ENCODE measurements at regions not wholly inside any gene's neighbourhood (a gene's known extent, or its start where the extent isn't known, plus 50 kb on each side); places are given as distances from the start of the nearest gene placed in this dataset.
A peak's percentile ranks its signal among the peaks of the same experiment; 100 is the strongest.

DNA sequence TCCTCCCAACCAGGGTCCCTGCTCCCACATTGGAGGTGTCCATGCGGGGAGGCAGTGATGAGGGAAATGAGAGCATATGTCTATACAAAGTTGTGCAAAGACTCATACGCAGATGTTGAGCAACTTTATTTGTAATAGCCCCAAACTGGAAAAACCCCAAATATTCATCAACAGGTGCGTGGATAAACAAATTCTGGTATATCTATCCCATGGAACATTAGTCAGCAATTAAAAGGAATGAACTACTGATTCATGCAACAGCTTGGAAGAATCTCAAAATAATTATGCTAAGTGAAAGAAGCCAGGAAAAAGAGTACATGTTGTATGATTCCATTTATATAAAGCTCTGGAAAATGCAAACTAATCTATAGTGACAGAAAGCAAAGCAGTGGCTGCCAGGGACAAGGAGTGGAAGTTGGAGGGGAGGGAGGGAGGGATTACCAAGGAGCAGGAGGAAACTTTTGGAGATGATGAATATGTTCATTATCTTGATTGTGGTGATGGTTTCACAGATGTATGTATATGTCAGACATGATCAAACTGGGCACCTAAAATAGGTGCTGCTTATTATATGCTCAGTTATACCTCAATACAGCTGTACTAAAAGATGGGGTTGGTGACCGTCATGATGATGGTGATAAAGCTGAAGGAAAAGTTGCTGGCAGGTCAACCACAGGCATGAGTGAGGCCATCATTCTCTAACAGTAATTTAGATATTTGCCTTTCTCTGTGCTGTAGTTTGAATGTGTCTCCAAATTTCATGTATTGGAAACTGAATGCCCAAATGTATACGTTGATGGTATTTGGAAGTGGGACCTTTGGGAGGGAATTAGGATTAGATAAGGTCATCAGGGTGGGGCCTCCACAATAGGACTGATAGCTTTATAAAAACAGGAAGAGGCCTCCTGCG, 270.9 kb downstream of the CYP26B1 start:
- Histone ChIP-seq H3K9ac (ENCODE audit: low read length) (no peak overlapping the region), H2AFZ (ENCODE audit: low read depth, low read length) (no peak overlapping the region), H2AK5ac (ENCODE audit: low read length, severe bottlenecking) (no peak overlapping the region), H2BK15ac (ENCODE audit: low read depth, poor library complexity, severe bottlenecking) (no peak overlapping the region), H3K9me3 (ENCODE audit: control insufficient read depth, low read length) (no peaks in the 10 kb centered on the region), H3K4me1 (ENCODE audit: control insufficient read depth, insufficient read depth, low read depth, low read length) (peaks cover 14% of the 10 kb centered on the region), H3K79me1 (replicated peaks; ENCODE audit: low read length, poor library complexity, severe bottlenecking) (no peaks in the 10 kb centered on the region), H3K4me3 (ENCODE audit: insufficient read depth in 1 of 2, low read depth in 1 of 2, low read length in 2 of 2) (no peak overlapping the region), H3K27me3 (ENCODE audit: control insufficient read depth in 1 of 2, insufficient read depth in 1 of 2, low read length in 2 of 2) (peaks cover 0 to 3% of the 10 kb centered on the region in 2 experiments), H4K8ac (ENCODE audit: low read length) (no peak overlapping the region), H3K36me3 (ENCODE audit: control insufficient read depth in 1 of 2, insufficient read depth in 2 of 2, low read depth in 1 of 2, low read length in 2 of 2) (no peaks in the 10 kb centered on the region), H3K27ac (ENCODE audit: low read length, poor library complexity, severe bottlenecking) (no peak overlapping the region), H3K18ac (ENCODE audit: low read depth in 1 of 2, low read length in 2 of 2) (no peak overlapping the region), H2BK120ac (ENCODE audit: low read depth, low read length) (no peak overlapping the region), H3K4me2 (ENCODE audit: low read length, poor library complexity, severe bottlenecking) (no peak overlapping the region), H2BK5ac (ENCODE audit: low read depth, low read length, poor library complexity, severe bottlenecking) (no peak overlapping the region), H3K14ac (ENCODE audit: low read length in 2 of 2) (no peak overlapping the region), H3K4ac (ENCODE audit: low read depth in 1 of 2, low read length in 2 of 2) (peak overlapping the region in 1 of 2 experiments; percentile 13), H4K91ac (ENCODE audit: low read length) (no peak overlapping the region), H2BK12ac (ENCODE audit: low read length in 2 of 2) (no peak overlapping the region), H3K23ac (ENCODE audit: low read length in 2 of 2) (no peak overlapping the region)
- peak; percentile 18 for DNase-seq
- 85% methylated on average over 3 of the region's 6 CpGs for WGBS

DNA sequence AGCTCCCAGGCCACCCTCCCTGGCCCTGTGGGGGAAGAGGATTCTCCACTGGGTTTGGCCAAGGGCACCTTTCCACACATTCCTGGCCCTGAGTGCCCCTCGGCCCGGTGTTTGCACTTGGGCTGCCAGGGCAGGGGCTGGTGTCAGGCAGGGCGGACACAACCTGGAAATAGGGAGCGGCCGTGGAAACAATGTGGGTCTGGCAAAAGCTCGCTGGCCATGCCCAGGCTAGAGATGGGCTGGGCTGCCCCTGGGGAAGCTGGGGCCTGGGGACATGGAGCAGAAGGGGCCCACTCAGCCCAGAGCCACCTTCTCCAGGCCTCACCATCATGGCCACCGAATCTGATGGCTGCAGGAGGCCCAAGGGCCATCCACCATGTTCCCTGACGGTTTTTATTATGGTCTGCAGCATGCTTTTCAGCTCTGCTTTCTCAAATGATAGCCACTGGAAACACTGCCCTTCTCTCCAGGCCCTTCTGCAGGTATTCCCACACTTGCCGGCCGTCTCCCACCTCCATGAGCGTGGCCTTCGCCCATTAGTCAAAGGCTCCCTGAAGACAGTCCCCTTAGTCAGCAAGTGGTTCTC, 275.1 kb downstream of the CYP26B1 start:
- H3K9me3 ChIP-seq (ENCODE audit: control insufficient read depth, low read length): no peaks in the 10 kb centered on the region
- H3K4me2 ChIP-seq (ENCODE audit: low read length, poor library complexity, severe bottlenecking): no peak overlapping the region
- H2BK120ac ChIP-seq (ENCODE audit: low read depth, low read length): peak overlapping the region; percentile 3
- WGBS: 88% methylated on average over 12 of the region's 12 CpGs
- H3K14ac ChIP-seq (ENCODE audit: low read length in 2 of 2): no peak overlapping the region
- no peak overlapping the region for H3K4ac ChIP-seq (ENCODE audit: low read depth in 1 of 2, low read length in 2 of 2)
- no peak overlapping the region for H3K4me3 ChIP-seq (ENCODE audit: insufficient read depth in 1 of 2, low read depth in 1 of 2, low read length in 2 of 2)
- H3K9ac ChIP-seq (ENCODE audit: low read length): no peak overlapping the region
- no peak overlapping the region for H4K91ac ChIP-seq (ENCODE audit: low read length)
- H3K27ac ChIP-seq (ENCODE audit: low read length, poor library complexity, severe bottlenecking): no peak overlapping the region
- H2BK15ac ChIP-seq (ENCODE audit: low read depth, poor library complexity, severe bottlenecking): no peak overlapping the region
- H3K18ac ChIP-seq (ENCODE audit: low read depth in 1 of 2, low read length in 2 of 2): no peak overlapping the region
- H3K79me1 ChIP-seq (replicated peaks; ENCODE audit: low read length, poor library complexity, severe bottlenecking): no peaks in the 10 kb centered on the region
- H2AK5ac ChIP-seq (ENCODE audit: low read length, severe bottlenecking): no peak overlapping the region
- no peak overlapping the region for H4K8ac ChIP-seq (ENCODE audit: low read length)
- H2AFZ ChIP-seq (ENCODE audit: low read depth, low read length): no peak overlapping the region
- DNase-seq: no peak
- H2BK5ac ChIP-seq (ENCODE audit: low read depth, low read length, poor library complexity, severe bottlenecking): no peak overlapping the region
- no peaks in the 10 kb centered on the region for H3K4me1 ChIP-seq (ENCODE audit: control insufficient read depth, insufficient read depth, low read depth, low read length)
- no peaks in the 10 kb centered on the region for H3K36me3 ChIP-seq (ENCODE audit: control insufficient read depth in 1 of 2, insufficient read depth in 2 of 2, low read depth in 1 of 2, low read length in 2 of 2)
- H3K27me3 ChIP-seq (ENCODE audit: control insufficient read depth in 1 of 2, insufficient read depth in 1 of 2, low read length in 2 of 2): peaks cover 0 to 7% of the 10 kb centered on the region in 2 experiments
- no peak overlapping the region for H3K23ac ChIP-seq (ENCODE audit: low read length in 2 of 2)
- H2BK12ac ChIP-seq (ENCODE audit: low read length in 2 of 2): no peak overlapping the region

GRCh38 chr2:71865391-71865965, 282.2 kb downstream of the CYP26B1 start:
- no peak overlapping the region for H2AK5ac ChIP-seq (ENCODE audit: low read length, severe bottlenecking)
- H3K4ac ChIP-seq (ENCODE audit: low read depth in 1 of 2, low read length in 2 of 2): no peak overlapping the region
- no peak overlapping the region for H4K8ac ChIP-seq (ENCODE audit: low read length)
- H3K23ac ChIP-seq (ENCODE audit: low read length in 2 of 2): no peak overlapping the region
- no peaks in the 10 kb centered on the region for H3K9me3 ChIP-seq (ENCODE audit: control insufficient read depth, low read length)
- 65% methylated on average over 10 of the region's 11 CpGs for WGBS
- H3K79me1 ChIP-seq (replicated peaks; ENCODE audit: low read length, poor library complexity, severe bottlenecking): no peaks in the 10 kb centered on the region
- H2BK120ac ChIP-seq (ENCODE audit: low read depth, low read length): no peak overlapping the region
- H3K36me3 ChIP-seq (ENCODE audit: control insufficient read depth in 1 of 2, insufficient read depth in 2 of 2, low read depth in 1 of 2, low read length in 2 of 2): no peaks in the 10 kb centered on the region
- H2BK5ac ChIP-seq (ENCODE audit: low read depth, low read length, poor library complexity, severe bottlenecking): no peak overlapping the region
- peaks cover 0 to 42% of the 10 kb centered on the region in 2 experiments for H3K27me3 ChIP-seq (ENCODE audit: control insufficient read depth in 1 of 2, insufficient read depth in 1 of 2, low read length in 2 of 2)
- H2AFZ ChIP-seq (ENCODE audit: low read depth, low read length): no peak overlapping the region
- no peak overlapping the region for H3K27ac ChIP-seq (ENCODE audit: low read length, poor library complexity, severe bottlenecking)
- H2BK15ac ChIP-seq (ENCODE audit: low read depth, poor library complexity, severe bottlenecking): no peak overlapping the region
- no peak overlapping the region for H3K18ac ChIP-seq (ENCODE audit: low read depth in 1 of 2, low read length in 2 of 2)
- no peak overlapping the region for H4K91ac ChIP-seq (ENCODE audit: low read length)
- H3K9ac ChIP-seq (ENCODE audit: low read length): no peak overlapping the region
- H3K4me3 ChIP-seq (ENCODE audit: insufficient read depth in 1 of 2, low read depth in 1 of 2, low read length in 2 of 2): no peak overlapping the region
- no peaks in the 10 kb centered on the region for H3K4me1 ChIP-seq (ENCODE audit: control insufficient read depth, insufficient read depth, low read depth, low read length)
- no peak overlapping the region for H3K14ac ChIP-seq (ENCODE audit: low read length in 2 of 2)
- H2BK12ac ChIP-seq (ENCODE audit: low read length in 2 of 2): no peak overlapping the region
- DNase-seq: no peak
- H3K4me2 ChIP-seq (ENCODE audit: low read length, poor library complexity, severe bottlenecking): no peak overlapping the region

GRCh38 chr2:71864085-71864484, 283.6 kb downstream of the CYP26B1 start:
- no peak overlapping the region for H3K14ac ChIP-seq (ENCODE audit: low read length in 2 of 2)
- WGBS: 85% methylated on average over 5 of the region's 5 CpGs
- H3K4me3 ChIP-seq (ENCODE audit: insufficient read depth in 1 of 2, low read depth in 1 of 2, low read length in 2 of 2): no peak overlapping the region
- H3K9ac ChIP-seq (ENCODE audit: low read length): no peak overlapping the region
- no peak overlapping the region for H2AK5ac ChIP-seq (ENCODE audit: low read length, severe bottlenecking)
- no peak for DNase-seq
- H2AFZ ChIP-seq (ENCODE audit: low read depth, low read length): no peak overlapping the region
- H4K91ac ChIP-seq (ENCODE audit: low read length): no peak overlapping the region
- no peak overlapping the region for H3K4ac ChIP-seq (ENCODE audit: low read depth in 1 of 2, low read length in 2 of 2)
- no peaks in the 10 kb centered on the region for H3K36me3 ChIP-seq (ENCODE audit: control insufficient read depth in 1 of 2, insufficient read depth in 2 of 2, low read depth in 1 of 2, low read length in 2 of 2)
- no peak overlapping the region for H2BK15ac ChIP-seq (ENCODE audit: low read depth, poor library complexity, severe bottlenecking)
- no peaks in the 10 kb centered on the region for H3K9me3 ChIP-seq (ENCODE audit: control insufficient read depth, low read length)
- no peak overlapping the region for H3K27ac ChIP-seq (ENCODE audit: low read length, poor library complexity, severe bottlenecking)
- peaks cover 0 to 47% of the 10 kb centered on the region in 2 experiments for H3K27me3 ChIP-seq (ENCODE audit: control insufficient read depth in 1 of 2, insufficient read depth in 1 of 2, low read length in 2 of 2)
- no peak overlapping the region for H3K18ac ChIP-seq (ENCODE audit: low read depth in 1 of 2, low read length in 2 of 2)
- H3K4me2 ChIP-seq (ENCODE audit: low read length, poor library complexity, severe bottlenecking): no peak overlapping the region
- no peak overlapping the region for H2BK120ac ChIP-seq (ENCODE audit: low read depth, low read length)
- no peaks in the 10 kb centered on the region for H3K4me1 ChIP-seq (ENCODE audit: control insufficient read depth, insufficient read depth, low read depth, low read length)
- no peaks in the 10 kb centered on the region for H3K79me1 ChIP-seq (replicated peaks; ENCODE audit: low read length, poor library complexity, severe bottlenecking)
- H3K23ac ChIP-seq (ENCODE audit: low read length in 2 of 2): no peak overlapping the region
- H4K8ac ChIP-seq (ENCODE audit: low read length): no peak overlapping the region
- H2BK12ac ChIP-seq (ENCODE audit: low read length in 2 of 2): no peak overlapping the region
- H2BK5ac ChIP-seq (ENCODE audit: low read depth, low read length, poor library complexity, severe bottlenecking): no peak overlapping the region

Measured in mesenchymal stem cell (in vitro differentiated cells and primary cell).